Neural crest cell (in vitro differentiated cells): ENCODE measurements at regions not wholly inside any gene's neighbourhood (a gene's known extent, or its start where the extent isn't known, plus 50 kb on each side); places are given as distances from the start of the nearest gene placed in this dataset.
A peak's percentile ranks its signal among the peaks of the same experiment; 100 is the strongest.

Experiments used
- DNase-seq: peaks from one replicate; pipeline ENCODE4 v3.0.0; 2021; ENCODE audit warnings: low read depth, mixed read lengths, low spot score
- H3K27ac Mint-ChIP-seq: one replicate; pipeline ENCODE4 v1.8.0; 2021; ENCODE audit warnings: mild to moderate bottlenecking, mixed read lengths; ENCODE audit not compliant: unreplicated experiment
- H3K27me3 Mint-ChIP-seq: 2 replicates; pipeline ENCODE4 v1.8.0; 2021; ENCODE audit warnings: low read depth, mild to moderate bottlenecking, mixed read lengths
- H3K36me3 Mint-ChIP-seq: 2 replicates; pipeline ENCODE4 v1.8.0; 2021; ENCODE audit warnings: low read depth, mild to moderate bottlenecking, mixed read lengths
- H3K4me1 Mint-ChIP-seq: 2 replicates; pipeline ENCODE4 v1.8.0; 2021; ENCODE audit warnings: mixed read lengths
- H3K4me3 Mint-ChIP-seq: one replicate; pipeline ENCODE4 v1.8.0; 2021; ENCODE audit warnings: mild to moderate bottlenecking, mixed read lengths
- H3K9me3 Mint-ChIP-seq: 2 replicates; pipeline ENCODE4 v1.8.0; 2021; ENCODE audit warnings: mixed read lengths
- CTCF ChIP-seq: fragments of 200-600 bp; sonication (generic); conservative IDR thresholded peaks from 2 replicates; pipeline ENCODE4 v1.5.0; 2021; ENCODE audit warnings: antibody characterized with exemption, mild to moderate bottlenecking

GRCh38 chr2:7803515-7803914 lies 878.3 kb upstream of the ID2 start:
- peaks cover 21% of the 10 kb centered on the region for H3K36me3 Mint-ChIP-seq

GRCh38 chr2:7809640-7810039 lies 872.2 kb upstream of the ID2 start:
- peaks cover 5% of the 10 kb centered on the region for H3K36me3 Mint-ChIP-seq
- H3K4me3 Mint-ChIP-seq: no peak overlapping the region
- no peaks in the 10 kb centered on the region for H3K27me3 Mint-ChIP-seq
- no peaks in the 10 kb centered on the region for H3K4me1 Mint-ChIP-seq
- DNase-seq: no peak
- H3K27ac Mint-ChIP-seq: no peak overlapping the region
- peaks cover 9% of the 10 kb centered on the region for H3K9me3 Mint-ChIP-seq
- peak; percentile 36 for TF ChIP-seq CTCF

More at GRCh38 chr2:7803515-7803914, 878.3 kb upstream of the ID2 start:
- H3K4me3 Mint-ChIP-seq: no peak overlapping the region
- no peak for DNase-seq
- H3K27ac Mint-ChIP-seq: no peak overlapping the region
- H3K9me3 Mint-ChIP-seq: peaks cover 25% of the 10 kb centered on the region
- H3K27me3 Mint-ChIP-seq: no peaks in the 10 kb centered on the region
- no peak for TF ChIP-seq CTCF
- no peaks in the 10 kb centered on the region for H3K4me1 Mint-ChIP-seq

GRCh38 chr2:7811073-7811472 lies 870.8 kb upstream of the ID2 start:
- H3K36me3 Mint-ChIP-seq: peaks cover 5% of the 10 kb centered on the region
- H3K9me3 Mint-ChIP-seq: peaks cover 10% of the 10 kb centered on the region
- TF ChIP-seq CTCF: no peak
- no peaks in the 10 kb centered on the region for H3K4me1 Mint-ChIP-seq
- H3K4me3 Mint-ChIP-seq: no peak overlapping the region
- H3K27ac Mint-ChIP-seq: no peak overlapping the region
- no peak for DNase-seq
- no peaks in the 10 kb centered on the region for H3K27me3 Mint-ChIP-seq

GRCh38 chr2:7812231-7812995 lies 869.4 kb upstream of the ID2 start:
- H3K4me1 Mint-ChIP-seq: peaks cover 6% of the 10 kb centered on the region
- TF ChIP-seq CTCF: no peak
- H3K27ac Mint-ChIP-seq: no peak overlapping the region
- peaks cover 6% of the 10 kb centered on the region for H3K9me3 Mint-ChIP-seq
- peaks cover 3% of the 10 kb centered on the region for H3K36me3 Mint-ChIP-seq
- H3K27me3 Mint-ChIP-seq: no peaks in the 10 kb centered on the region
- no peak overlapping the region for H3K4me3 Mint-ChIP-seq
- DNase-seq: no peak

GRCh38 chr2:7813541-7814292 lies 868.1 kb upstream of the ID2 start:
- no peak overlapping the region for H3K4me3 Mint-ChIP-seq
- no peak for TF ChIP-seq CTCF
- no peak overlapping the region for H3K27ac Mint-ChIP-seq
- H3K36me3 Mint-ChIP-seq: peaks cover 3% of the 10 kb centered on the region
- peaks cover 9% of the 10 kb centered on the region for H3K9me3 Mint-ChIP-seq
- no peak for DNase-seq
- peaks cover 6% of the 10 kb centered on the region for H3K4me1 Mint-ChIP-seq
- H3K27me3 Mint-ChIP-seq: no peaks in the 10 kb centered on the region
